H9 (cell line): ENCODE measurements at regions not wholly inside any gene's neighbourhood (a gene's known extent, or its start where the extent isn't known, plus 50 kb on each side); places are given as distances from the start of the nearest gene placed in this dataset.

Source experiments
- DNase-seq: peaks from one replicate; pipeline ENCODE4 v3.0.0-alpha.2; 2017
- H2AFZ ChIP-seq: one replicate; pipeline ENCODE4 v1.6.1; 2013; ENCODE audit warnings: mild to moderate bottlenecking, low read length, control low read depth, moderate library complexity
- H2AK5ac ChIP-seq: 2 replicates; pipeline ENCODE4 v1.6.1; 2013; ENCODE audit warnings: low read length, control low read depth, mixed read lengths; ENCODE audit not compliant: insufficient read length
- H2BK120ac ChIP-seq: one replicate; pipeline ENCODE4 v1.6.1; 2013; ENCODE audit warnings: low read depth, mild to moderate bottlenecking, low read length, control low read depth, inconsistent platforms; ENCODE audit not compliant: poor library complexity, severe bottlenecking
- H2BK12ac ChIP-seq: 2 replicates; pipeline ENCODE4 v1.6.1; 2013; ENCODE audit warnings: low read length, control low read depth, mixed read lengths, low read depth; ENCODE audit not compliant: insufficient read length
- H2BK15ac ChIP-seq: 2 replicates; pipeline ENCODE4 v1.6.1; 2013; ENCODE audit warnings: low read depth, low read length, control low read depth
- H2BK20ac ChIP-seq: one replicate; pipeline ENCODE4 v1.6.1; 2013; ENCODE audit warnings: low read depth, mild to moderate bottlenecking, low read length, control low read depth, inconsistent platforms; ENCODE audit not compliant: poor library complexity, severe bottlenecking
- H2BK5ac ChIP-seq: 2 replicates; pipeline ENCODE4 v1.6.1; 2013; ENCODE audit warnings: low read length, control low read depth, mixed read lengths; ENCODE audit not compliant: insufficient read length
- H3K14ac ChIP-seq: 2 replicates; pipeline ENCODE4 v1.6.1; 2013; ENCODE audit warnings: low read length, control low read depth; ENCODE audit not compliant: insufficient read depth
- H3K18ac ChIP-seq: 2 replicates; pipeline ENCODE4 v1.6.1; 2013; ENCODE audit warnings: low read depth, mild to moderate bottlenecking, mixed read lengths, low read length, control low read depth; ENCODE audit not compliant: insufficient read length
- H3K23ac ChIP-seq: 2 replicates; pipeline ENCODE4 v1.6.1; 2013; ENCODE audit warnings: low read length, control low read depth, mixed read lengths, low read depth; ENCODE audit not compliant: insufficient read length
- H3K23me2 ChIP-seq: 2 replicates; pipeline ENCODE4 v1.6.1; 2013; ENCODE audit warnings: low read depth, mild to moderate bottlenecking, mixed read lengths, low read length, control low read depth; ENCODE audit not compliant: insufficient read length, poor library complexity, severe bottlenecking
- H3K27ac ChIP-seq: 2 replicates; pipeline ENCODE4 v1.5.1; 2013; ENCODE audit warnings: low read length, control low read depth, mixed read lengths, low read depth; ENCODE audit not compliant: insufficient read length
- H3K27me3 ChIP-seq: 2 replicates; pipeline ENCODE4 v1.6.1; 2013; ENCODE audit warnings: low read length, control low read depth, inconsistent platforms; ENCODE audit not compliant: insufficient read depth
- H3K4ac ChIP-seq: 2 replicates; pipeline ENCODE4 v1.6.1; 2013; ENCODE audit warnings: low read depth, mild to moderate bottlenecking, control low read depth, inconsistent platforms, low read length, moderate library complexity
- H3K4me1 ChIP-seq: 2 replicates; pipeline ENCODE4 v1.6.1; 2013; ENCODE audit warnings: low read length, control low read depth, inconsistent platforms; ENCODE audit not compliant: insufficient read depth
- H3K4me2 ChIP-seq: 2 replicates; pipeline ENCODE4 v1.6.1; 2013; ENCODE audit warnings: low read length, control low read depth, mixed read lengths; ENCODE audit not compliant: insufficient read length, insufficient read depth
- H3K56ac ChIP-seq: 2 replicates; pipeline ENCODE4 v1.6.1; 2013; ENCODE audit warnings: low read depth, mild to moderate bottlenecking, mixed read lengths, low read length, control low read depth; ENCODE audit not compliant: insufficient read length
- H3K79me1 ChIP-seq: 2 replicates; pipeline ENCODE4 v1.6.1; 2013; ENCODE audit warnings: low read depth, mild to moderate bottlenecking, moderate library complexity, low read length, control low read depth, inconsistent platforms; ENCODE audit not compliant: insufficient read depth, poor library complexity, severe bottlenecking
- H3K79me2 ChIP-seq: 2 replicates; pipeline ENCODE4 v1.6.1; 2013; ENCODE audit warnings: low read length, control low read depth, inconsistent platforms; ENCODE audit not compliant: insufficient read depth
- H3K9ac ChIP-seq: 2 replicates; pipeline ENCODE4 v1.6.1; 2013; ENCODE audit warnings: low read length, control low read depth, mixed read lengths; ENCODE audit not compliant: insufficient read length; ENCODE audit errors: extremely low read depth
- H3K9me3 ChIP-seq: one replicate; pipeline ENCODE4 v1.6.1; 2013; ENCODE audit warnings: low read depth, low read length, inconsistent platforms; ENCODE audit not compliant: control insufficient read depth
- H3T11ph ChIP-seq: one replicate; pipeline ENCODE4 v1.6.1; 2013; ENCODE audit warnings: mild to moderate bottlenecking, low read length, control low read depth, inconsistent platforms
- H4K20me1 ChIP-seq: one replicate; pipeline ENCODE4 v1.6.1; 2013; ENCODE audit not compliant: control insufficient read depth, insufficient read length, insufficient read depth
- H4K5ac ChIP-seq: 2 replicates; pipeline ENCODE4 v1.6.1; 2013; ENCODE audit warnings: low read depth, mild to moderate bottlenecking, mixed read lengths, low read length, control low read depth; ENCODE audit not compliant: insufficient read length
- H4K8ac ChIP-seq: replicated peaks from 2 replicates; pipeline ENCODE4 v1.6.1; 2013; ENCODE audit warnings: low read length, control low read depth, mixed read lengths, low read depth; ENCODE audit not compliant: insufficient read length
- H4K91ac ChIP-seq: 2 replicates; pipeline ENCODE4 v1.6.1; 2013; ENCODE audit warnings: low read depth, mild to moderate bottlenecking, moderate library complexity, mixed read lengths, low read length, control low read depth; ENCODE audit not compliant: insufficient read length
- H3K27ac Mint-ChIP-seq, 3 experiments: 2 replicates in 2 of 3; 3 replicates in 1 of 3; pipeline ENCODE4 v1.8.0; 2020 to 2021; ENCODE audit warnings: mixed read lengths in 3 of 3, mild to moderate bottlenecking in 1 of 3, moderate library complexity in 1 of 3
- H3K27me3 Mint-ChIP-seq: 2 replicates; pipeline ENCODE4 v1.8.0; 2021; ENCODE audit warnings: low read depth, mild to moderate bottlenecking, moderate library complexity, mixed read lengths
- H3K36me3 Mint-ChIP-seq, 3 experiments: 2 replicates in 2 of 3; 3 replicates in 1 of 3; pipeline ENCODE4 v1.8.0; 2020 to 2021; ENCODE audit warnings: low read depth in 3 of 3, mixed read lengths in 3 of 3; ENCODE audit not compliant: insufficient read depth in 1 of 3
- H3K4me1 Mint-ChIP-seq, 2 experiments: 2 replicates each; pipeline ENCODE4 v1.8.0; 2020; ENCODE audit warnings: mixed read lengths in 2 of 2
- H3K4me3 Mint-ChIP-seq, 2 experiments: 2 replicates in 1 of 2; 3 replicates in 1 of 2; pipeline ENCODE4 v1.8.0; 2020 to 2021; ENCODE audit warnings: mild to moderate bottlenecking in 2 of 2, mixed read lengths in 2 of 2, moderate library complexity in 1 of 2
- H3K9me3 Mint-ChIP-seq, 2 experiments: 2 replicates in 1 of 2; 3 replicates in 1 of 2; pipeline ENCODE4 v1.8.0; 2020; ENCODE audit warnings: mild to moderate bottlenecking in 2 of 2, mixed read lengths in 2 of 2, moderate library complexity in 1 of 2
- WGBS: extraction: QIAGEN DNeasy Blood & Tissue Kit; methylation state at CpG from one replicate; pipeline ENCODE4 v1.1.7; 2013; ENCODE audit warnings: missing lambda C conversion rate, low lambda C conversion rate, mixed read lengths; ENCODE audit not compliant: insufficient read length; ENCODE audit errors: extremely low coverage; 5-methylcytosine and 5-hydroxymethylcytosine counted together
- TF ChIP-seq, protein P1 (sequence below): fragments of 200-600 bp; sonication (generic); conservative IDR thresholded peaks from 3 replicates; pipeline ENCODE4 v1.8.0; 2021; ENCODE audit warnings: antibody characterized with exemption, mild to moderate bottlenecking

DNA sequence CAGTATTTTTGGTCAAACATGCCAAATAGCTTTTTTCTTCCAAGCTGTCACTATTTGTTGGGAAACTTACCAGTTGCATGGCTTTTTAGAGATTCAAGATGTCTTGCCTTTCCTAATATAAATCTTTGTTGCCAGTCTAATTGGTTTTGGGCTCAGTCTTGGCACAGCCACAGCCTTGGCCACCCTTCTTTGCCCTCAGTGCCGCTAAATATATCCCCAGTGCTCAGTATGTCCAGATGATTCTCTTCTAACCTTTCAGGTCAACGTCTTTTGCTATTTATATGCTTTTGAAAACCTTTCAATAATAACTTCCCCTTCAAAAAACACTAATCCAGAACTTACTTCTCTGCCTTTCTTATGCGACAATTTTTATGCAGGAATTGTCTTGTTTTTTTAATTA, 483.1 kb upstream of the ZFHX3 start:
- no peak overlapping the region for H4K5ac ChIP-seq
- Mint-ChIP-seq H3K9me3 (peaks cover 4 to 10% of the 10 kb centered on the region in 2 experiments; a peak in 4 of 5 replicates), H3K4me3 (no peak overlapping the region), H3K27ac (no peak overlapping the region), H3K4me1 (peaks cover 0 to 2% of the 10 kb centered on the region in 2 experiments; a peak in 1 of 4 replicates), H3K36me3 (peaks cover 0 to 2% (median 0%) of the 10 kb centered on the region in 3 experiments; a peak in 1 of 7 replicates), H3K27me3 (peaks cover 3% of the 10 kb centered on the region; the same call in 1 of the 2 replicates)
- H3K23ac ChIP-seq, result no peak overlapping the region
- no peaks in the 10 kb centered on the region for H3K79me1 ChIP-seq
- no peak overlapping the region for H2AK5ac ChIP-seq
- H3K9ac ChIP-seq, result no peak overlapping the region
- no peak overlapping the region for H2BK12ac ChIP-seq
- H4K20me1 ChIP-seq, result no peaks in the 10 kb centered on the region
- H4K8ac ChIP-seq, result no peak overlapping the region
- H2BK20ac ChIP-seq, result no peak overlapping the region
- no peak overlapping the region for H4K91ac ChIP-seq
- H3K23me2 ChIP-seq, result no peaks in the 10 kb centered on the region
- H3K18ac ChIP-seq, result no peak overlapping the region
- no peak overlapping the region for H3K56ac ChIP-seq
- H2BK120ac ChIP-seq, result no peak overlapping the region
- no peak overlapping the region for H2BK5ac ChIP-seq
- no peak overlapping the region for H3K27ac ChIP-seq
- no peak overlapping the region for H3T11ph ChIP-seq
- no peak overlapping the region for H3K14ac ChIP-seq
- 100% methylated on average over 1 of the region's 3 CpGs for WGBS
- H3K4ac ChIP-seq, result no peak overlapping the region
- no peaks in the 10 kb centered on the region for H3K79me2 ChIP-seq
- no peak overlapping the region for H2BK15ac ChIP-seq
- H3K4me1 ChIP-seq, result no peaks in the 10 kb centered on the region
- TF ChIP-seq, protein P1, sequence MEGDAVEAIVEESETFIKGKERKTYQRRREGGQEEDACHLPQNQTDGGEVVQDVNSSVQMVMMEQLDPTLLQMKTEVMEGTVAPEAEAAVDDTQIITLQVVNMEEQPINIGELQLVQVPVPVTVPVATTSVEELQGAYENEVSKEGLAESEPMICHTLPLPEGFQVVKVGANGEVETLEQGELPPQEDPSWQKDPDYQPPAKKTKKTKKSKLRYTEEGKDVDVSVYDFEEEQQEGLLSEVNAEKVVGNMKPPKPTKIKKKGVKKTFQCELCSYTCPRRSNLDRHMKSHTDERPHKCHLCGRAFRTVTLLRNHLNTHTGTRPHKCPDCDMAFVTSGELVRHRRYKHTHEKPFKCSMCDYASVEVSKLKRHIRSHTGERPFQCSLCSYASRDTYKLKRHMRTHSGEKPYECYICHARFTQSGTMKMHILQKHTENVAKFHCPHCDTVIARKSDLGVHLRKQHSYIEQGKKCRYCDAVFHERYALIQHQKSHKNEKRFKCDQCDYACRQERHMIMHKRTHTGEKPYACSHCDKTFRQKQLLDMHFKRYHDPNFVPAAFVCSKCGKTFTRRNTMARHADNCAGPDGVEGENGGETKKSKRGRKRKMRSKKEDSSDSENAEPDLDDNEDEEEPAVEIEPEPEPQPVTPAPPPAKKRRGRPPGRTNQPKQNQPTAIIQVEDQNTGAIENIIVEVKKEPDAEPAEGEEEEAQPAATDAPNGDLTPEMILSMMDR, result no peak
- no peaks in the 10 kb centered on the region for H3K27me3 ChIP-seq
- H2AFZ ChIP-seq, result no peak overlapping the region
- DNase-seq, result no peak
- no peaks in the 10 kb centered on the region for H3K9me3 ChIP-seq
- H3K4me2 ChIP-seq, result no peak overlapping the region
